Astrocyte (in vitro differentiated cells and primary cell): ENCODE measurements at regions not wholly inside any gene's neighbourhood (a gene's known extent, or its start where the extent isn't known, plus 50 kb on each side); places are given as distances from the start of the nearest gene placed in this dataset.

Experiments
- EZH2 ChIP-seq: IDR thresholded peaks from 2 replicates; pipeline ENCODE4 v1.6.1; 2012; ENCODE audit warnings: mild to moderate bottlenecking, low read length, inconsistent platforms; ENCODE audit not compliant: insufficient read depth
- TF ChIP-seq, protein P1 (sequence below): IDR thresholded peaks from 2 replicates; pipeline ENCODE4 v1.5.1; 2011; ENCODE audit warnings: low read depth, mild to moderate bottlenecking, inconsistent platforms, low read length, moderate library complexity; ENCODE audit not compliant: insufficient read depth

DNA sequence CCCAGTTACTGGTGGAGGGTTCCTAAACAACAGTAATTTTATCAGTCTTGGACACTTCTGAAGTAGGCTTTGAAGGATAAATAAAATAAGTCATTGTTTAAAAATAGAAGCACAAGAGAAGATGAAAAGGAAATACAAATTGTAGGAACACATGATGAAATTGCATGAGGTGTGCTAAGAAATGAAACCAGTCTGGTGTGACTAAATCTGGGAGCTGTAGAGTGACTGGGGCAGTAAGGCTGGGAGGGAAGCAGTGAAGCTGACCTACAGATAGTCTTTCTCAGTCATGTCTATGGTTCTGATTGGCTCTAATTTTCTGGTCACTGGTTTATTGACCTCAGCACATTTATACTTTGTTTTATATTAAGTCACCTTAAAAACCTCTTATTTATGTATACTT, 139.1 kb downstream of the SLC17A6 start:
- TF ChIP-seq, protein P1, sequence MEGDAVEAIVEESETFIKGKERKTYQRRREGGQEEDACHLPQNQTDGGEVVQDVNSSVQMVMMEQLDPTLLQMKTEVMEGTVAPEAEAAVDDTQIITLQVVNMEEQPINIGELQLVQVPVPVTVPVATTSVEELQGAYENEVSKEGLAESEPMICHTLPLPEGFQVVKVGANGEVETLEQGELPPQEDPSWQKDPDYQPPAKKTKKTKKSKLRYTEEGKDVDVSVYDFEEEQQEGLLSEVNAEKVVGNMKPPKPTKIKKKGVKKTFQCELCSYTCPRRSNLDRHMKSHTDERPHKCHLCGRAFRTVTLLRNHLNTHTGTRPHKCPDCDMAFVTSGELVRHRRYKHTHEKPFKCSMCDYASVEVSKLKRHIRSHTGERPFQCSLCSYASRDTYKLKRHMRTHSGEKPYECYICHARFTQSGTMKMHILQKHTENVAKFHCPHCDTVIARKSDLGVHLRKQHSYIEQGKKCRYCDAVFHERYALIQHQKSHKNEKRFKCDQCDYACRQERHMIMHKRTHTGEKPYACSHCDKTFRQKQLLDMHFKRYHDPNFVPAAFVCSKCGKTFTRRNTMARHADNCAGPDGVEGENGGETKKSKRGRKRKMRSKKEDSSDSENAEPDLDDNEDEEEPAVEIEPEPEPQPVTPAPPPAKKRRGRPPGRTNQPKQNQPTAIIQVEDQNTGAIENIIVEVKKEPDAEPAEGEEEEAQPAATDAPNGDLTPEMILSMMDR: no peak
- TF ChIP-seq EZH2: no peak
